ENCODE measurements at regions not wholly inside any gene's neighbourhood (a gene's known extent, or its start where the extent isn't known, plus 50 kb on each side); places are given as distances from the start of the nearest gene placed in this dataset.

- DNase-seq (ENCODE audit: low spot score): no peak
- 97% methylated on average over 24 of the region's 24 CpGs for WGBS
- Histone ChIP-seq H3K27me3 (ENCODE audit: control insufficient read depth in 4 of 4, insufficient read depth in 4 of 4, low read length in 3 of 4) (no peaks in the 10 kb centered on the region), H3K27ac (ENCODE audit: low read depth in 1 of 2, low read length in 2 of 2) (no peak overlapping the region), H3K36me3 (ENCODE audit: control insufficient read depth in 4 of 4, insufficient read depth in 3 of 4, low read depth in 1 of 4, low read length in 3 of 4) (no peaks in the 10 kb centered on the region), H3K4me3 (ENCODE audit: low read depth in 1 of 3, low read length in 3 of 3) (no peak overlapping the region), H3K9ac (ENCODE audit: low read depth in 1 of 2, low read length in 2 of 2) (no peak overlapping the region), H3K4me1 (ENCODE audit: control insufficient read depth in 4 of 4, insufficient read depth in 4 of 4, low read length in 3 of 4) (no peaks in the 10 kb centered on the region), H3K9me3 (ENCODE audit: control insufficient read depth in 4 of 4, low read length in 3 of 4) (no peaks in the 10 kb centered on the region)
- TF ChIP-seq EGR1 (IDR thresholded peaks at IDR 0.05; ENCODE audit: low read depth in 2 of 2): no peak
- no peak for TF ChIP-seq RAD21 (IDR thresholded peaks at IDR 0.05)
- no peak for TF ChIP-seq RXRA (IDR thresholded peaks at IDR 0.05)
- TF ChIP-seq SP1 (IDR thresholded peaks at IDR 0.05): no peak
- no peak for TF ChIP-seq FOXA1 (IDR thresholded peaks at IDR 0.05)
- TF ChIP-seq MAX (IDR thresholded peaks at IDR 0.05): no peak
- TF ChIP-seq FOXA2 (IDR thresholded peaks at IDR 0.05): no peak
- TF ChIP-seq HNF4G (IDR thresholded peaks at IDR 0.05): no peak
- no peak for TF ChIP-seq HNF4A (conservative IDR thresholded peaks at IDR 0.05)
- TF ChIP-seq TAF1 (conservative IDR thresholded peaks at IDR 0.05): no peak
- no peak for TF ChIP-seq REST (IDR thresholded peaks at IDR 0.05)
- no peak for TF ChIP-seq NR2F2 (IDR thresholded peaks at IDR 0.05)
- no peak for TF ChIP-seq CTCF (IDR thresholded peaks at IDR 0.05; ENCODE audit: low read depth, low read length, missing input control)
- no peak for TF ChIP-seq YY1 (IDR thresholded peaks at IDR 0.05)
- TF ChIP-seq ZBTB33 (IDR thresholded peaks at IDR 0.05): no peak
- TF ChIP-seq JUND (IDR thresholded peaks at IDR 0.05): no peak
- TF ChIP-seq ATF3 (IDR thresholded peaks at IDR 0.05): no peak
- TF ChIP-seq GABPA (IDR thresholded peaks at IDR 0.05 in 1 of 2, conservative IDR thresholded peaks at IDR 0.05 in 1 of 2): no peak
These were observed 64.5 kb downstream of the RRM2 start for GRCh38 chr2:10186868-10187535.

Data from liver (tissue), 8 donors.